Coronary artery (tissue), 2 donors: ENCODE measurements at regions not wholly inside any gene's neighbourhood (a gene's known extent, or its start where the extent isn't known, plus 50 kb on each side); places are given as distances from the start of the nearest gene placed in this dataset.

Experiments
- DNase-seq: peaks from one replicate; pipeline ENCODE4 v3.0.0-alpha.2; 2017; ENCODE audit warnings: low spot score
- H3K27ac ChIP-seq, 2 donors: fragments of 200-600 bp; sonication (generic); one replicate each; pipeline ENCODE4 v1.5.1; 2016 to 2019
- H3K4me3 ChIP-seq: fragments of 200-600 bp; sonication (generic); 2 replicates; pipeline ENCODE4 v1.5.1; 2016; ENCODE audit warnings: mild to moderate bottlenecking, moderate library complexity
- CTCF ChIP-seq: fragments of 200-600 bp; sonication (generic); IDR thresholded peaks from one replicate; pipeline ENCODE4 v1.5.1; 2019; ENCODE audit warnings: antibody characterized with exemption

GRCh38 chr15:62840526-62841268 is 201.8 kb upstream of the TPM1 start:
- no peak for TF ChIP-seq CTCF
- no peak overlapping the region for H3K4me3 ChIP-seq
- H3K27ac ChIP-seq: no peak overlapping the region
- DNase-seq: no peak

- no peak for TF ChIP-seq CTCF
- Histone ChIP-seq H3K27ac (no peak overlapping the region), H3K4me3 (no peak overlapping the region)
- no peak for DNase-seq
Observed at GRCh38 chr15:62841269-62841628, 201.3 kb upstream of the TPM1 start.

- H3K27ac ChIP-seq: no peak overlapping the region
- no peak overlapping the region for H3K4me3 ChIP-seq
- DNase-seq: no peak
- no peak for TF ChIP-seq CTCF
Observed at GRCh38 chr15:62841891-62842559, 200.5 kb upstream of the TPM1 start.

- TF ChIP-seq CTCF: no peak
- H3K27ac ChIP-seq: no peak overlapping the region
- DNase-seq: no peak
- no peak overlapping the region for H3K4me3 ChIP-seq
Observed at GRCh38 chr15:62843311-62843710, 199.2 kb upstream of the TPM1 start.

GRCh38 chr15:62844564-62845240 is 197.8 kb upstream of the TPM1 start:
- DNase-seq: no peak
- no peak overlapping the region for H3K27ac ChIP-seq
- H3K4me3 ChIP-seq: no peak overlapping the region
- TF ChIP-seq CTCF: no peak

GRCh38 chr15:62845241-62846126 is 197.1 kb upstream of the TPM1 start:
- H3K27ac ChIP-seq: no peak overlapping the region
- no peak for DNase-seq
- TF ChIP-seq CTCF: no peak
- H3K4me3 ChIP-seq: no peak overlapping the region
